HL-60/S4 treated with phorbol 12-myristate 13-acetate at 8.2 ng/mL for 4 days and 3 days (cell line): ENCODE measurements at regions not wholly inside any gene's neighbourhood (a gene's known extent, or its start where the extent isn't known, plus 50 kb on each side); places are given as distances from the start of the nearest gene placed in this dataset.
"Not testable (repeated sequence)": the region's sequence is repeated elsewhere in the genome, so short reads cannot be mapped to it uniquely, and the experiment has no call there.

Source experiments
- in situ Hi-C: fragments of 300-500 bp; cut with MboI; formaldehyde crosslinking; loops from 2 replicates; pipeline ENCODE4 v1.15.0; 2022; ENCODE audit warnings: low sequenced_read_pairs

GRCh38 chr4:12139296-12139695 is 710.6 kb upstream of the HS3ST1 start:
- in situ Hi-C loops = no loop called here

GRCh38 chr4:12138488-12138887 is 709.8 kb upstream of the HS3ST1 start:
- in situ Hi-C loops = no loop called here

DNA sequence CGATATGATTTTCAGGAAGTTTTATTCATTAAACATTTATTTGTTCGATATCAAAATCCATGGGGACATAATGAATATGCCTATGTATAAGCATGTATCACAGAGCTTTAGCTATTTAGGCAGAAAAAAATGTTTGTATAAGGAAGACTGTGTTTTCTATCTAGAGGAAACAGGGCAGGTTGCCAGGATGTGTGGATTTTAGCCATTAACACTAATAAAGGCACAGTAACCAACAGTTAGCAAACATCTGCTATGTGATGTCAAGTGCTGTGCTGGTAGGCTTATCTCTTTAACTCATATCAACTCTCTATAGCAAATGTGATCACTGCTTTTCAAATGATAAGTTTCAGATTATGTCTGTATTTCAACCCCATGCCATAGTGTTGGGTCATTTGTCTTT is 708.9 kb upstream of the HS3ST1 start:
- in situ Hi-C loops = no loop called here

DNA sequence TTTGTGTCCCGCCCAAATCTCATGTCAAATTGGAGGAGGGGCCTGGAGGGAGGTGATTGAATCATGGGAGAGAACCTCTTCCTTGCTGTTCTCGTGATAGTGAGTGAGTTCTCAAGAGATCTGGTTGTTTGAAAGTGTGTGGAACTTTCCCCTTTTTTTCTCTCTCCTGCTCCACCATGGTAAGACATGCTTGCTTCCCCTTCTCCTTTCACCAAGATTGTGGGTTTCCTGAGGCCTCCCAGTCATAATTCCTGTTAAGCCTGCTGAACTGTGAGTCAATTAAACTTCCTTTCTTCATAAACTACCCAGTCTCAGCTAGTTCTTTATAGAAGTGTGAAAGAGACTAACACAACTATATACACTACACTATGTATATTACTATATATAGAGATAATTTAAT is 697.8 kb upstream of the HS3ST1 start:
- in situ Hi-C loops = no loop called here

DNA sequence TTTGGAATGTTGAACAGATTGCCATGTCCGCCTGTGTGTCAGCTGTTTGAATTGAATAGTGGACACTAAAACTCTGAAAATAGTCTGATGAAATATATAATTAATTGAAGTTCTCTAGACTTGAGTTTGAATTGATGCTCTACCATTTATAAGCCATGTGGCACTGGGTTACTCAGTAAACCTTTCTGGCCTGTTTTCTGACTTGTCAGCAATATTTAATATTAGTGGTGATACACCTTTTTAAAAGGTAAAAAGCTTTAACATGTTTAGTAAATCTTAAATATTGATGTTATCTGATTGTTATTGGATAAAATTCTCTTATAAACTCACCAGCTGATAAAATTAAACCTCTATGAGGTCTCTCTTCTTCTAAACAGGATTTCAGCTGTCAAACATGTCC is 695.4 kb upstream of the HS3ST1 start:
- in situ Hi-C loops = no loop called here

DNA sequence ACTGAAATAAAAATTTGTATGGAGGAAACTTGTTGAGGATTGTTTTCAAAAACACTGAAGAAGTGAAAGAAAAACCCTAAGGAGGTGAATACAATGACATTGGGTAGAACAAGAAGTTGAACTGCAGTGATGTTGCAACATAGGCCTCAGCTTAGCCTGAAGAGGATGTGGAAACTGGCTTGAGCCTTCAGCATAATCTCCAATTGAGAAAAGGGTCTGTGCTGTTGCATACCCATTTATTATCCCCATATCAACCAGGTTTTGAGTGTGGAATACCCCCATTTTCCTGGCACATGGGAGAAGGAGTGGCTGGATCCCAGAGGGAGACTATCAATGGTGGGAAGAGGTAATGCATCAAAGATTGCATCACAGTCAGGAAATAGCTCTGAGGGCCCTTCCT is 695.0 kb upstream of the HS3ST1 start:
- in situ Hi-C loops = no loop called here

DNA sequence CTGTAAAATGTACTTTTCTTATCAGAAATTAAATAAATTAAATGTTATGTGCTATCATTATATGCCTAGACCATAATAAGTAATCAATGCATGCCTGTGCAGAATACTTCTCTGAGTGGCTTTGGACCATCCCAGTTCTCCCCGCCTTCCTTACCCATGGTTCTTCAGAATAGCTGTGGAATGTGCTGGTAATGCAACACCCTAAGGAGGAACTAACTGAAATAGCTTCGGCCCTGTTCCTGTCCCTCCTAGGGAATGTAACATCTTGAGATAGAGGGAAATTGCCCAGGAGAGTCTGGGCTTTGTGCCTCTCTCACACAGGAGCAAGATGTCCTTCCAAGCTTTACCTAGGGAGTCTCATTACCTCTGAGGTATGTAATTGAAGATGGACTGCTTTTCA is 693.6 kb upstream of the HS3ST1 start:
- in situ Hi-C loops = no loop called here

- in situ Hi-C loops = no loop called here
These were observed 692.3 kb upstream of the HS3ST1 start for GRCh38 chr4:12120968-12121367.

DNA sequence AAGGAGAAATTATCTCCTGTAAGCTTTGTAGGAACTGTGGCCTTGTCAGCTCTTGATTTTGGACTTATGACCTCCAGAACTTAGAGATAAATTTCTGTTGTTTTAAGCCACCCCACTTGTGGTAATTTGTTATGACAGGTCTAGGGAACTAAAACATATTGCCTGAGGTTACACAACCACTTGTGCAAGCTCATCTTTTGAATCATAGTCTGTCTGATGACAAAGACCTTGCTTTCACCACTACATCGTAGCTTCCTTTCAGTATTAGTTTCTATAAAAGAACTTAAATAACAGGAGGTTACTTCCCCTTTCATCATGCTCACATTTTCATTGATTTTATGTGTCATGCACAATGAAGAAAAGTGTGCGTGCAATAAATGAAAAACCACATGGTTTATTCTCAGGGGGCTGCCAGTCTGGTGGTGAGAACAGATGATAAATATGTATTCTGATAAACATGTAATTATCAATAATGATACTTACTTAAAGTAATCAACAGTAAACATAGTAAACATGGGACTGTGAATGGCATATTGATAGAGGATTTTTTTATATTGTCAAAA is 690.0 kb upstream of the HS3ST1 start:
- in situ Hi-C loops = no loop called here

DNA sequence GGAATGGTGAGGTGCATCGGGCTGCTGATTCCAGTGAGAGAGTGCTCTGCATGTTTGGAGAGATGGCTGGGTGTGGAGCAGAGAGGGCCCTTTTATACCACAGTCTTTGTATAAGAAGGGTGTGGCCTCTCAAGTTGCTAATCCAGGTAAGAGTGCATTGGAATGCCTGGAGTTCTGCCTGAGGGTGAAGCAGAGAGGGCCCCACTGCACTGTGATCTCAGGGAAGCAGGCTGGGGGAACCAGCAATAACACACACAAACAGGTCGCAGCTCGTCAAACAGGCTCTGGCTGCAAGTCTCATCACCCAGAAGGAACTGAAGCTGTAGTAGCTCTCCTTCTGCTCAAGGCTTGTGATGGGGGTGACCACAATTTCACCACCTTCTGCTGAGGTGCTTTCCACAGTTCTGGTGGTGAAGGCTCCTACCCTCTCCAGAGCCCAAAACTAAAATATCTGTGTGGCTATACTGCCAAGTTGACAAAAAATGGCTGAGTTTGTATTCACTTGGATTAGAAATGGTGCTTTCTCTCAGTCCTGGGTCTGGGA is 687.4 kb upstream of the HS3ST1 start:
- in situ Hi-C loops = no loop called here

DNA sequence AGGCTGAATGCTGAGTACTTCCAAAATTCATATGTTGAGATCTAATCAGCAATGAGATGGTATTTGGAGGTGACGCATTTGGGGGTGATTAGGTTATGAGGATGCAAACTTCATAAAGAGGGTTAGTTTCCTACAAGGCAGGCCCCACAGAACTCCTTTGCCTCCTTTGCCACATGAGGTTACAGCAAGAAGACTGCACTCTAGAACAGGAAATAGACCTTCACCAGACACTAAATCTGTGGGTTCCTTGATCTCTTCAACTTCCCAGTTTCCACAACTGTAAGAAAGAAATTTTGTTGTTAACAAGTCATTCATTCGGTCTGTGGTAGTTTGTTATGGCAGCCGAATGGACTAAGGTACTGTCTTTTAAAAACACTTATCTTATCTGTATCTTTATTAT is 681.9 kb upstream of the HS3ST1 start:
- in situ Hi-C loops = no loop called here

GRCh38 chr4:12109056-12109455 is 680.4 kb upstream of the HS3ST1 start:
- in situ Hi-C loops = not testable (repeated sequence)

GRCh38 chr4:12105519-12105918 is 676.8 kb upstream of the HS3ST1 start:
- in situ Hi-C loops = no loop called here

DNA sequence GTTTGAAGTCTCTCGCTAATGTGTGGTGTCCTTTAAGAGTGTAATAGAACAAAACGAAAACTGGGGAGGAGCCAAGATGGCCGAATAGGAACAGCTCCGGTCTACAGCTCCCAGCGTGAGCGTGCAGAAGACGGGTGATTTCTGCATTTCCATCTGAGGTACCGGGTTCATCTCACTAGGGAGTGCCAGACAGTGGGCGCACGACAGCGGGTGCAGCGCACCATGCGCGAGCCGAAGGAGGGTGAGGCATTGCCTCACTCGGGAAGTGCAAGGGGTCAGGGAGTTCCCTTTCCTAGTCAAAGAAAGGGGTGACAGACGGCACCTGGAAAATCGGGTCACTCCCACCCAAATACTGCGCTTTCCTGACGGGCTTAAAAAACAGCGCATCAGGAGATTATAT is 661.2 kb upstream of the HS3ST1 start:
- in situ Hi-C loops = not testable (repeated sequence)

GRCh38 chr4:12084690-12085089 is 656.0 kb upstream of the HS3ST1 start:
- in situ Hi-C loops = no loop called here

DNA sequence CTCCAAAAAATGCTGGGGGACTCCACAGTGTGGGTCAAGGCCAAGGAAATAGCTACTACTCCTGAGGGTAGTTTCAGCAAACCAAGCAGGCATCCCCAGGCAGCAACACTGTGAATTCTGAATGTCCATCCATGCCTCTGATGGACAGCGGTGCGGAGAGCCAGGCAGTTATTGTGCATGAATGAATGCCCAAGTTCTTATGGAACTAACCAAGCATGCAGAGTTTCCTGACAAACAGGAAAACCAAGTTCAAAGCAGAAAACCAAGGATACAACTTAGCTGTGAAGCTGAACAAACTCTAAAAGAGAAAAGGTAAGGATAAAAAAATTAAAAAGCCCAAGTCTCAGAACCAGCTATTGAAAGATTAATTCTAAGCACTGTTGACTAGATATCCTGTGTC is 642.6 kb upstream of the HS3ST1 start:
- in situ Hi-C loops = no loop called here

DNA sequence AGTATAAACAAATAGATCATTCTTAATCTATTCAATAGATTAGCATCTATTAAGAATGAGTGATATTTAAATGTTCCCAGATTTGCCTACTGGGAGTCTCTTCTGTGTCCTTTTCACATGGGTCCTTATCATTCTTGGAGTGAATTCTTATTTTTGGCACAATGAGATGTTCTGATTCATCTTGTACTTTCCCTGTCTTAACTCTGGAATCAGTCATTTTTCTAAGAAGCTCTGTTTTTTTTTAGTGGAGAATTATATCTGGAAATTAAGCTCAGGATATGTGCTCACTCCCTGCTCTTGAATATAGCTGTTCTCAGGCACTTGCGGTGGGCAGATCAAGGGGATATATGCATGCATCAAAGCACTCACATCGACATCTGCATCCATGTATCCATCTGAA is 625.3 kb upstream of the HS3ST1 start:
- in situ Hi-C loops = no loop called here

- in situ Hi-C loops = no loop called here
These were observed 624.9 kb upstream of the HS3ST1 start for GRCh38 chr4:12053556-12053955.

DNA sequence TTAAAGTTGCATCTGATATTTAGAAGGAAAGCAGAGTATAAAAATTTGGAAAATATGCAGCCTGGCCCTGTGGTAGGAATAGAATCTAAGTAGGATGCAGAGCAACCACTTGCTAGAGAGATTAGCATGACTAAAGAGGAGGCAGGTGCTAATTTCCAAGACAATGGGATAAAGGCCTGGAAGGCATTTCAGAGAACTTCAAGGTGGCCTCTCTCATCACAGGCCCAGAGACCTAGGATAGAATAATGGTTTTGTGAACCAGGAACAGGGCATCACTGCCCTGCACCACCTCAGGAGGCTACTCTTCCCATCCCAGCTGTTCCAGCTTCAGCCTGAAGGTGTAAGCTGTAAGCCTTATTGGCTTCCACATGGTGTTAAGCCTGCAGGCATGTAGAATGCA is 621.7 kb upstream of the HS3ST1 start:
- in situ Hi-C loops = no loop called here

DNA sequence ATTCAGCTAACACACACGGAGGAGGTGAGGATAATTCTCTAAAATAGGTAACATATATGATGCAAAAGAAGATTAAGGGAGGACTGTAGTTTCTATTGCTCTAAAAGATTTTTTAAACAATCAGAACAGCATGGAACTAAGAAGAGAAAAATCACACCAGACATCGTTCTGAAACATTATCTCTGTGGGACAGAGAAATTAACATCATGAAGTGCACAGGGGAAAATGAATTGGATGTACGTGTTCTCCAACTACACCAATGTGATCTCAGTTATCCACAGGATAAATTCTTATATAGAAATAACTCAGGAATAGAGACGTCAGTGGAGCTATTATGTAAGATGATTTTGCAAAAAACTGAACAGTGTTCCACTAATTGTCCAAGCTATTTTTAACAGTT is 614.1 kb upstream of the HS3ST1 start:
- in situ Hi-C loops = no loop called here

- in situ Hi-C loops = no loop called here
These were observed 613.1 kb upstream of the HS3ST1 start for GRCh38 chr4:12041828-12042227.

DNA sequence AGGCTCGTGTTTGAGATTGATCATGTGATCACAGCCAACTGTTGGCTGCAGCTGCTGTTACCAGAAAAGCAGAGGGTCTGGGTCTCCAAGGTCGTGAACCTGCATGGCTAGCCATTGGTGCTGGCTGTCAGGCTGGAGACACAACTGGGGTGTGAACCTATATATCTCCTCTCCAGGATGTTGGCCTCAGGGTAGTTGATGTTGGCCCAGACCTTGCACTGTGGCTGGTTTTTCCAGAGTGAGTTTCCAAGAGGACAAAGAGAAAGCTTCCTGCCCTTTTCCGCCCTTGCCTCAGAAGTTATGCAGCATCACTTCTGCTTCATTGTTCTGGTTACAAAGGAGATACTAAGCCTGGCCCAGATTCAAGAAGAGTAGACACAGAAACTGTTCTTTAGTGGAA is 607.8 kb upstream of the HS3ST1 start:
- in situ Hi-C loops = no loop called here

DNA sequence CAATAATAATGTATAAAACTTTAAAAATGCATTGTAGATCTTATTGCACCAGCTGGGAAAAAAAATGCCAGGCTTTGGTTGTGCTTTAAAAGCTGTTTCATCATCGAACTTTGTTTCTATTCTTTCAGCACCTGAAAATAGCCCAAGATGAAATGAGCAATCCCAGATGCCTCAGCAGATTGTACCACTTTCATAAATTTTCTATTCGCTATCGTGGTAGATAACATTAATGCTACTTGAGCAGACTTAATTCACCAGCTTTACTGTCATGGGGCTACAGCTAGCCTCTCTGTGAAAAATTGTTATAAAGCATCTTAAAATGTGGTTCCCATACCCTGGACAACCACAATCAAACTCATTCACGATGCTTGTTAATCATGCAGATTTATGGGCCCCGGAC is 599.6 kb upstream of the HS3ST1 start:
- in situ Hi-C loops = no loop called here
